NCI-H524 (cell line): ENCODE measurements at regions not wholly inside any gene's neighbourhood (a gene's known extent, or its start where the extent isn't known, plus 50 kb on each side); places are given as distances from the start of the nearest gene placed in this dataset.

Experiments used
- DNase-seq, 2 experiments: peaks; one replicate each; lab custom pipeline; 2025; lab: John Stamatoyannopoulos, UW

DNA sequence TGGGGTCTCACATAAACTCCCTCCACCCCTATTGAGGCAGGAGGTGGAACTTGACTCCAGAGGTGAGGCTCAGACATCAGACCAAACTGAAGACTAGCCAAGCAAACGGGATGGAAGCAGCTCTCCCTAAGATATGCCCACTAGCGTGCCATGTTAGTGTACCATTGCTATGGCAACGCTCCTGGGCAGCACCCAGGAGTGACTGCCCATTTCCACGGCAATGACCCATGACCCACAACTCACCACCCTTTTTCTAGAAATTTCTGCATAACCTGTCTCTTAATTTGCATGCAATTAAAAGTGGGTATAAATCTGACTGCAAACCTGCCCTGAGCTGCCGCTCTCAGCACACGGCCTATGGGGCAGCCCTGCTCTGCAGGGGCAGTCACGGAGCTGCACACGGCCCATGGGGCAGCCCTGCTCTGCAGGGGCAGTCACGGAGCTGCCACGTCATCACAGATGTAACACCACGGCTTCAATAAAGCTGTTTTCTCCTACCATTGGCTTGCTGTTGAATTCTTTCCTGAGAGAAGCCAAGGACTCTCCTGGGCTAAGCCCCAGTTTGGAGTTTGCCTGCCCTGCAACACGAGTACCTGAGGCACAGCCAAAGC is 164.3 kb downstream of the RBFOX3 start:
- DNase-seq = no peak

DNA sequence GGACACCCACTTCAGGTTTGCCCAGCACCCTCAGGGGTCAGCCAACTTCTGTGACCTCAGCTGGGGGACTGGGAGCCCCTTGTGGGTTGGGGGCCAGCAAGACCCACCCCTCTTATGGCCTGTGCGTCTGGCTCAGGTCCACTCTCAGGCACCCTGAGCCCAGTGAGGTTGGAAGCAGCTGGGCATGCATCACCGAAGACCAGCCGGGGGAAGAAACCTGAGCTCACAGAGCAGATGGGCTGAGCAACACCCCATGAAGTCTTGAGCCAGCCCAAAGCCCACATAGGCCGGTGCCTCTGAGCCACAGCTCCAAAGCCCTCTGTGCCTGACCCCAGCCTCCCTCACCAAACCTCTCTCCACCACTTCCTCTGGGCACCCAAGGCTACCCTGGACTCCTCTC is 166.7 kb downstream of the RBFOX3 start:
- DNase-seq = peak; percentile 92 to 97

DNA sequence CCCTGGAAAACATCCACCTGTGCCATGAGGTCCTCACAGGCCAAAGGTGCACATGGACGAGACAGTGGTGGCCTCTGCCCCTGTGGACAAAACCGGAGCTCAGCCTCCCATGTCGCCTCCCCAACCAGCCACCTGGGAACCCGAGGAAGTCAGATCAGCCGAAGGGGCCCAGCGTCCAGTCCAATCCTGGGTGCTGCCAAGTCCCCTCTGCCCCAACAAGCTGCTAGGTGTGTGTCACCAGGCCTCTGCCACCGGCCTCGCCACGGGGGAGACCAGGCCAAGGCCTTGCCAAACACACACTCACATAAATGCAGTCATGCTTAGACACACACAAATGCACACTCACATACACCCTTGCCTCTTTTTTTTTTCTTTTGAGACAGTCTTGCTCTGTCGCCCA is 167.8 kb downstream of the RBFOX3 start:
- no peak for DNase-seq

DNA sequence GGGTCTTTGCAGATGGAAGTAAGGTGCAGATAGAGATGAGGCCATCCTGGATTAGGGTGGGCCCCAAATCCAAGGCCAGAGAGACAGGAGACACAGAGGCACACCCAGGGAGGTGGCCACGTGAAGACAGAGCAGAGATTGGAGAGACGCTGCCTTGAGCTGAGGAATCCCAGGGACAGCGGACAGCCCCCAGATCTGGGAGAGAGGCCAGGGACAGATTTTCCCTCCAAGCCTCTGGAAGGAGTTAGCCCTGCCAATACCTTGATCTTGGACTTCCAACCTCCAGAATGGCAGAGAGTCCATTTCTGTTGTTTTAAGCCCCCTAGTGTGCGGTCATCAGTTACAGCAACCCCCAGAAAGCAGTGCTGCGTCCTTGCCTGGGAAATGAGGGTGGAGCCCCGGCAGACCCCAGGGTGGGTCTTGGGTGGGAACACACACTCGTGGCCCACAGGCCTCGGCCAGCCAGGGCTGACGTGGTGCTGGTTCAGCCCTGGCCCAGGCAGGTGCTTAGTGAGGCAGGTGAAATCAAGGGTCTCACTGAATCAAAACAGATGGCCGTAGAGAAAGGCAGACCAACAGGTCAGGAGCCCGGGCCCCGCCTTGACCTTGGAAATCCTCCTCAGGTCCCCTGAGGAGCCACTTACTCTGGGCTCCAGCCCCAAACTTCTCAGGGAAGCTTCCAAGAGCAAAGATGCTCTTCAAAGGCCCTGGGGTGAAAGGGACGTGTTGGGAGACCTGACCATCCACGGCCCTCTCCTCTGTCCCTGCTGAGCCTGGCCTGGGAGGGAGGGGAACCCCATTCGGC is 169.3 kb downstream of the RBFOX3 start:
- DNase-seq = no peak

DNA sequence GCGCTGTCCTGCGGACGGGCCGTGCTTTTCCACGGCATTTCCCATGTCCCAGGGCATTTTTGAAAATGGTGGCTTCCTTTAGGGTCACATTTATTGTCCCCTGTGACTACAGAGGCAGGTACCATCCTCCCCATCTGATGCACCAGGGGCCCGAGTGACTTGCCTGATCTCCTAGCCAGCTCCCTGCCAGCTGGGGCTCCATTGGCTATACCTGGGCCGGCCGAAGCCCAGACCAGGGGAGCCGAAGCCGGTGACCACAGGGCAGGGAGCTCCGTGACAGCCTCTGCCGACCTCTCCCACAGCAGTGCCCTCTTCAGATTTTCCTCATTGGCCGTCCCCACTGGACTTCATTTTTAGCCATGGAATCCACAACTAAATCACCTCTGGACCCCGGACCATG is 170.6 kb downstream of the RBFOX3 start:
- DNase-seq = no peak

DNA sequence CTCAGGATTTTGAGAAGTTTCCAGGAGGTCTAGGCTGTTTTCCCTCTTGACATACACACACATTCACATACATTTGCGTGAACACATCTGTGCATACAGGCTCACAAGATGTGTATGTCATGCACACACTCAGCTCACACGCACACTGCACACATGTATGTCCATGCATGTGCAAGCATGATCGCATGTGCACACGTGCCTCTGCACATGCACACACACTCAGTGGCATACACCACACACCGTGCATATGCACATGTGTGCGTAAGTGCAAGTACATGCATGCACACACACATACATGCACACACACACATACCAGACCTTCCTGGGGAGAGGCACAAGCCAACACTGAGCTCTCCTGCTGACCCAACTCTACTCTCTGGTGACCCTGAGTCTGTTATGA is 171.4 kb downstream of the RBFOX3 start:
- DNase-seq = no peak

DNA sequence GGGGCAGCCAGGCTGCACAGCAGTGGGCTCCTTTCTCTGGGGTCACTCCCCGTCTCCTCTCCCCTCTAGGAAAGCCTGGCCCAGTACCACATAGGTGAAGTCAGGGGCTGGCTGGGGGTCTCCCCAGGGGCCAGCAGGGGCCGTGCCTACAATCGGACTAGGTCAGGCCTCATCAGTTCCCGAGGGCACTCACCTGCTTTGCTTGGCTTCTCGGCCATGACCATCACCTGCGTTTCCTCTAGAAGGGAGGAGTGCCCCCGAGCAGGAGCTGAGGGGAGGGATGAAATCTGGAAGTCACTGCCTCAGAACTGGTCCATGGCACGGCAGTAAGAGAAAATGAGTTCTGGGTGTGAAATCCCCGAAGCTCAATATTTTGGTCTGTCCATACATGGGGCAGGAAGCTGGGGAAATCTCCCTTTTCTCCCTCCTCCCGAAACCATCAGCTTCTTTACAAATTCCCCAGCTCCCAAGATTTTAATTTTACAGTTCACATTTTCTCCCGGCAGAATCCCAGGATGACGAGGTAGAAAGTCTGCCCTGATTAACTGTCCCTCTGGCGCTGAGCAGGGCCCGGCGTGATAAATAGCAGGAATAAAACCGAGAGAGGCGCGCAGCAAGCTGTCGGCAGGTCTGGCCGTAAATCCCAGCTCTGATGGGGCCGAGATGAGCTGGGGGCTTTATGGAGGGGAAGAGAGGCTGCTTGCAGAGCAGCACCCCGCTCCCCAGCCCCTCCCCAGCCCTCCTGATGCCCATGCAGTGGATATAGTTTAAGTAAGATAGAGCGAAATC is 172.1 kb downstream of the RBFOX3 start:
- no peak for DNase-seq

DNA sequence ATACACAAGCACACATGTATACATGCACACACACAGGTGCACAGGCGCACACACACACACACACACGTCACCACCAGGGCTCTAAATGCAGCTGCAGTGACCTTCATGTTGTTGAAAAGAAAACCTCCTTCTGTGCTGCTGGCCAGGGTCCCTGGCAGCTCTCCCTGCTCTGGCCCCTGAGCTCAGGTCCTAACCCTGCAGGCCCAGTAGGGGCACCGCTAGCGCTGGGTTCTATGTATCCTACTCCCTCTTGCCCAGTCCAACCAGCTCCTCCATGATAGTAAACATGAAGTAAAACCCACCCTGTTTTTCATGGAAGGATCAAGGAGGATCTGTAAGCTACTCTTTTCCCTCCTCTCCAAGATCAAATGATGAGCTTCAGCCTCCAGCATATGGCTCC is 172.8 kb downstream of the RBFOX3 start:
- no peak for DNase-seq

DNA sequence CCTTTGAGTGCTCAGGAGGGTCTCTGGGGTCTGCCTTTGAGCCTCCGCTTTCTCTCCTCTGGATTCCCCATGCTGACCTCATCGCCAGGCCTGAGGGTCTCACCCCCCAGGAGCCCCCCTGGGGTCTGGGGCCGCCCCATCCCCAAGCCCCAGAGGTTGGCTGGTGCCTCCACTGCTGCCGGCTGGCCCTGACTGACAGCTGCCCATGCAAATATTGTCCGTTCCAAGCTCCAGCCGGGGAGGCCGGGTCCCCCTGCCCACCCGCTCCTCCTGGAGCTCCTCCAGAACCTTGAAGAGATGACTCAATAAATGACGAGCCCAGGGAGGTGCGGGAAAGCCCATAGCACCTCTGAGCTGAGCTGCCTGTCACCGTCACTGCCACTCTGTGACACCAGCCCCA is 173.8 kb downstream of the RBFOX3 start:
- no peak for DNase-seq

DNA sequence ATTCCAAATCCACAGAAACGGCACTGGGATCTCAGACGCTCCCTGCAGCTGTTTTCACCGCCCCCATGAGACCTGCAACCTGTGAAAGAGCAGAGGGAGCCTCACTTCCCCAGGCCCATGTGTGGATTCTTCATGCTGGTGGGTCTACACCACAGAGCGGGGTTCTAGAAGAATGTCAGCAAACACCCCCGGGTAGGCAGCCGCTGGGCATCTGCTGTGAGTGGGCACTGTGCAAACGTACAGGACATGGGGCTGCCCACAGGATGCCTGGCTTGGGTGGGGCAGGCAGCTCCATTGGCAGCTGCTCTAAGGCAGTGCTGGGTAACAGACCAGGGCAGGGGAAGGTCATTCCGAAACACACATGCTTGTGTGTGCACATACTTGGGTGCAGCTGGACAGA is 174.9 kb downstream of the RBFOX3 start:
- DNase-seq = no peak

DNA sequence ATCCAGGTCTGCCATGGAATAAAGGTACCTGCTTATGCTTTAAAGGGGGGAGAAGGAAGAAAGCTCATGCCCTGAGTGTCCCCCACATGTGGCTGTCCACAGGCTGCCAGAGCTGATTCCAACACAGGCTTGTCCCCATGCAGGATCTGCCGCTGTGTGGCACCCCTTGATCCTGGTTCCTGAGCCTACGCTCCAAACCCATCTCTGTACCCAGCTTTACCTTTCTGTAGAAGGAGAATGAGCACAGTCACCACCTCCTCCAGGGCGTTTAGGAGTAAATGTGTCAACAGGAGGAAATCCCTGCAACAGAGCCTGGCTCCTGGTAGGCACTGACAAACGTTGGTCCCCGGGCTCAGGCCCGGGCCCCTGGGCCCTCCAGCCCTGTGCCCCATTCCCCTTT is 175.6 kb downstream of the RBFOX3 start:
- no peak for DNase-seq

DNA sequence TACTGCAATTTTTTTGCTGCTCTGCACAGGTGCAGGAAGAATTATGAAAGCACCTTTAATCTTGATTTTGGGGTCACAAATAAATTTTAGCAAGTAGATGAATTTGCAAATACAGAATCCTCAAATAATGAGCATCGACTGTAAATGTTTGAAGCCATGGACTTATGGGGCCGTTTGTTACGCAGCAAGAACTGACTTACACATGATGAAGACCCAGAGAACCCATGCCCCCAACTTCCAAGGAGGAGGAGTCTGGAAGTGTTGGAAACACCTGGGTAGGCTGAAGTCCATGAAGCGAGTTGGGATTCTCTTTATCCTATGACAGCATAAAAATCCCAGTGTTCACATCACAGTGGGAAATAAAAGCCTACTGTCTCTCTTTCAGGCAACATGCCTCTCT is 176.6 kb downstream of the RBFOX3 start:
- no peak for DNase-seq

DNA sequence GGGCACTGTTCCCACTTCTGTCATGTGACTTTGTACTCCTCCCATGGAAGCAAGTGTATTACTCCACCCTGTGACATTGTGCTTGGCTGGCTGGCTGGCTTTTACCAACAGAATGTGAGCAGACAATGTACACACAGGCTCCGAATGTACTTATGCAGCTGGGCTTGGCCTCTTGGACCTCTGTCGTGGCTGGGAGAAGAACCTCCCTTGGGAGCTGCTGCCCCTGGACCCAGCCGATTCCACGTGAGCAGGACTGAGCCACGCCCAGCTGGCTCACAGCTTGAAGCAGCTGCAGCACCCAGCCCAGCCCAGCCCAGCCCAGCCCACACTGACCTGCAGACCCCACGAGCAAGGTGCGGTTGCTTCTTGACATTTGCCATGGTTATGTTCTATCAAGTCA is 177.5 kb downstream of the RBFOX3 start:
- DNase-seq = no peak

DNA sequence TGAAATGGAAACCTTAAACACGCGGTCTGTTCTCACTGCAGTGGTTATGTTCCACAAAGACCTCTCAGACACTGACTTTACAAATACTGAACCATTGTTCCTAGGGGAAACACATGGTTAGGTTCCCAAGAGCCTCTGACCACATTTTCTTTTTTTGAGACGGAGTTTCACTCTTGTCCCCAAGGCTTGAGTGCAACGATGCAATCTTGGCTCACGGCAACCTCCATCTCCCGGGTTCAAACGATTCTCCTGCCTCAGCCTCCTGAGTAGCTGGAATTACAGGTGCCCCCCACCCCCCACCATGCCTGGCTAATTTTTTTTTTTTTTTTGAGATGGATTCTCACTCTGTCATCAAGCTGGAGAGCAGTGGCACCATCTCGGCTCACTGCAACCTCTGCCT is 179.7 kb downstream of the RBFOX3 start:
- DNase-seq = no peak

DNA sequence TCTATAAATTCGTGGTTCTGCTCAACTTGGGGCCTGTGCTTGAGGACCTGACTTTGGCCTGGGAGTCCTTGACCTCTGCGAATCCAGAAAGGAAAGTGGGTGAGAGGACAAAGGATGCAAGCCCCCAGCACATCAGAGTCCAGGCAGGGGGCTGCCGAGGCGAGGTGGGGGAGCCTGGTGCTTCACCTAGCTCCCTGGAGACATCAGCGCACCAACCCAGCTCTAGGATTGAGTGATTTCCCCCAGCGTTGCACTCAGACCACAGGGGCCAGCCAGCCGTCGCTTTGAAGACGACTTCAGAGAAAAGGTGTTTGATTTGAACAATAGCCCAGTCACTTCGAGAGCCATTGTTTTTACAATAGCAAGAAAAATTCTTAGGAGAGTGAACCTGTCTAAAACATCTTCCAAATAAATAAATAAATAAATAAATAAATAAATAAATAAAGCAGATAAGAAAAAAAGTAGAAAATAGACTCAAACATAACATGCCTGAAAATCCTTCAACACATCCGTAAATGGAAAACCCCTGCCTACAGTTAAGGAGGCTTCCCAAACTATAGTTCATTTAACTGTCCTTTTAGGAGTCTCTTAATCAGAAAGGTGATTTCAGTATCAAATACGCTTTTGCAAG is 180.9 kb downstream of the RBFOX3 start:
- DNase-seq = no peak

DNA sequence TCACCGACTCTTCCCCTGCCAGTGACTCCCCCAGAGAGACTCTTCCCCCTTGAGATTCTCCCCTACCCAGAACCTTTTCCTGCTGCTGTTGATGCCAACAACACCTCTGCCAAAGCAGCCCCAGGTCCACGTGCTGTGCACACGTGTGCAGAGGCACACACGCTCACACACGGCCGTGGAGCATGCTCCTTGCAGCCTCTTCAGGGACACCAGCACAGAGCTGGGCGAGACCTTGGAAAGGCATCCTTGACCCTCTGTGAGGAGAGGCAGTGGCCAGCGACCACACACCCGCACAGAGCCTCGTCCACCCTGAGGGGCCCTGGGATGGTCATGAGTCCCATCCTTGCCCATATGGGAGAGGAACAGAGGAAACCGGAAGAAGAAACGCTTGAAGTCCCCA is 181.9 kb downstream of the RBFOX3 start:
- no peak for DNase-seq

DNA sequence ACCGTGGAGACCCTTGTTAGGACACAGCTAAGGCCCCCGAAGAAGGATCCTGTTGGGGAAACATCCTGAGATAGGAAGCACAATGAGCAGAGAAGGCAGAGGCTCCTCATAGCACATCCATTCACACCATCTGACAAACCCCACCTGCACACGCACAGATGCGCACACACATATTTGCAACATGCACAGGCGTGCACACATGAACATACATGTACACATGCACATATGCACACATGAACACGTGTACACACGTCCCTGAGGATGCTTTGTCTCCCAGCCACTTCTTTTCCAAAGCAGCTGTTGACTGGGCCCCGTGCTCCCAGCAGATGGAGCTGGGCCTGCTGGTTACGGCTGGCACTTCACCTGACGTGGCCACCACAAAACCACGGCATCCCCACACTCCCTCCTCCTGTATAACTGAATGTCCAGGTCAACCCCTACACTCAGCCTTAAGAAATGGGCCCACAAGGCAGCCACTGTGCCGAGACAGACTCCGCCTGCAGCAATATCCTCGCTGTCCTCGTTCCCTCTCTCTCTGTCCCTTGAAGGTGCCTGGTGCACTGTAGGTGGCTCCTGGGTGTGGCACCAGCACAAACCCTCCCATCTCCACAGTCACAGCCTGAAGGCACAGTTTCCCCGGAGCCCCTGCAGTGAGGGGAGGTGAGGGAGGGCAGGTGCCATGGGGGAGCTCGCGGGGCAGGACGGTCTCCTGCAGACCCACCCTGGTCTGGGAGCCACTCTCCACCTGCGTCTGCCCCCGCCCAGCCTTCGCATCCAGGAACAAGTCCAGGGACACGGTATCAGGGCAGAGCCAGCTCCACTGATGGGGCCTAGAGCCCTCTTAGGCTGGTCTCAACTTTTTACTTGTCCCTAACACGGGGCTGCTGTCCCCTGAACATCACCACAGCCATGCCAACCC is 183.0 kb downstream of the RBFOX3 start:
- DNase-seq = peak in 1 of 2 experiments; percentile 54

DNA sequence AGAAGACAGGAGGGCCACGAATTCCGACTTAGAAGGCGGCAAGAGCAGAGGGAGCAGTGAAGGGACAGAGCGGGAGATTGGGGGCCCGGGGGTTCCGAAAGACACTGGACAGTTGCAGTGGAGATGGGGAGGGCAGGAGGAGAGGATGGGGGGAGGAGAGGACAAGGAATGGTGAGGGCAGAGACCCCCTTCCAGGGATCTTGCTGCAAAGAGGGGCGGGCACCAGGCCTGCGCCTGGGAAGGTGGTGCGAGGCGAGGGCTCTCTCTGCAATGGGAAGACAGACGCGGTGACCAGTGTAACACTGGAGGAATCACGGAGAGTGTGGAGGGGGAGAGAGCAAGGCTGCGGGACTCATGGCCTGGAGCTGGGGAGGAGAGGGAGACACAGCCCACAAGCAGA is 185.2 kb downstream of the RBFOX3 start:
- DNase-seq = no peak

DNA sequence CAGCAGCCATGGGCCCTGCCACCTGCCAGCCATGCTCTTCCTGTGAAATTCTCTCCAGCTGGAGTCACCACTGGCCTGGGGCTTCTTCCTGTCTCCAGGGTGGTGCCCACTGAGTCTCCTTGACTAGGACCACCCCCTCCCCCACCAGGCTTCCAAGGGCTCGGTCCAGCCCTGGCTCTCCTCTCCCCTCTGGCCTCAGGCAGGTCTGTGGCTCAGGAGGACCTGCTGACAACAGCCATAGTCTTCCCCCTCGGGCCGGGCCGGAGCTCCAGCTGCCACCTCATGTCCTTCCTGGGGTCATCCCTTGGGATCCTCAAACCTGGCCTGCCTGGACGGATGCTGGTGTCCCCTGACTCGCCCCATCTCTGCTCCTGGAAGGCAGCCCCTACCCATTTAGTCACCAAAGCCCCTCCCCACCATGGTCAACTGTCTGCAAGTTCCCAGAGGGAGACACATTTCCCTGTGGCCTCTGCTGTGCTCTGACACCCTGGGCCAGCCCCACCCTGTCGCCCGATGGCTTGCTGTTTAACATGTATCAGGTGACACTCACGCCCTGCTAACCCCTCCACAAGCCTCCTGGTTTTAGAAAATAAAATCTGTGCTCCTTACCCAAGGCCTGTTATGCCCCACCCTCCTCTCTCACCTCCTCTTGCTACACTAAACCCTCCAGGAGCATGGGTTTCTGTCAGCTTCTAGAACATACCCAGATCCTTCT is 186.2 kb downstream of the RBFOX3 start:
- DNase-seq = peak; percentile 35 to 83

DNA sequence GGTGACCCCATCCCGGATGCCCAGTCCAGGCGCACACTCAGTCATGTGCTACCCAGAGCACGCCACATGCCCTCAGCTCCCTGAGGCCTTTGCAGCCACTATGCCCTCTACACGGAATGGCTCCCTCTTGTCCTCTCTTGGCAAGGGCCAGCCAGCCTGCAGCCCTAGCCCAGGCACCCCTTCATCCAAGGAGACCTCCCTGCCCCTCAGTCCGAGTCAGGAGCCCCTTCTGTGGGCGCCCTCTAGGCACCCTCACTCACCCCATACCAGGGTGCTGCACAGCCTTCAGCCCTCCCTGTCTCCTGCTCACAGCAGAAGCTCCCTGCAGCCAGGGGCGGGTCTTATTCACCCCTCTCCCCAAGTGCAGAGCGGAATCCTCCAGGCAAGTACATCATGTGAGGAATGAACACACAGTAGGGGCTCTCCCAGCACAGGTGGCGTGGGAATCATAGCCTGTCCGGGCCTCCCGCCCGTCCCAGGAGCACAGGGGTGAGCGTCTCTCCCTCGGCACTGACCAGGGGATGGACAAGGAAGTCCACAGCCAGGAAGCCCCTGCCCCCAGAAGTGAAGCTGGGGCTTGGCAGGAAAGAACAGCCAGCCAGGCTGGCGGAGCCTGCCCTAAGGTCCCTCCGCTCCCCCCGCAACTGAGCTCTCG is 186.9 kb downstream of the RBFOX3 start:
- no peak for DNase-seq
